Esophagus squamous epithelium (tissue), 5 donors: ENCODE measurements at regions not wholly inside any gene's neighbourhood (a gene's known extent, or its start where the extent isn't known, plus 50 kb on each side); places are given as distances from the start of the nearest gene placed in this dataset.

ENCODE experiments used
- DNase-seq: peaks from one replicate; lab custom pipeline; 2025; lab: John Stamatoyannopoulos, UW
- H3K27ac ChIP-seq, 4 donors: fragments of 200-600 bp; sonication (generic); one replicate each; pipeline ENCODE4 v1.5.1; 2016 to 2019; ENCODE audit warnings: mild to moderate bottlenecking in 1 of 4
- H3K27me3 ChIP-seq, 4 donors: fragments of 200-600 bp; sonication (generic); 1 replicate in 3 of 4; 2 replicates in 1 of 4; pipeline versions ENCODE4 v1.5.1 to v1.6.0; 2017 to 2021; ENCODE audit warnings: antibody characterized with exemption in 1 of 4
- H3K36me3 ChIP-seq, 3 donors: fragments of 200-600 bp; sonication (generic); one replicate each; pipeline ENCODE4 v1.5.1; 2016 to 2019
- H3K4me1 ChIP-seq, 3 donors: fragments of 200-600 bp; sonication (generic); one replicate each; pipeline ENCODE4 v1.5.1; 2017 to 2019
- H3K4me3 ChIP-seq, 4 donors: fragments of 200-600 bp; sonication (generic); 1 replicate in 3 of 4; 2 replicates in 1 of 4; pipeline ENCODE4 v1.5.1; 2016 to 2019; ENCODE audit warnings: mild to moderate bottlenecking in 2 of 4, moderate library complexity in 1 of 4
- H3K9me3 ChIP-seq, 3 donors: fragments of 200-600 bp; sonication (generic); one replicate each; pipeline ENCODE4 v1.5.1; 2016 to 2019
- POLR2A ChIP-seq, 4 donors: fragments of 450-650 bp; IDR thresholded peaks; one replicate each; pipeline ENCODE4 v1.6.1; 2017; ENCODE audit warnings: antibody characterized with exemption in 4 of 4, mild to moderate bottlenecking in 4 of 4, moderate library complexity in 3 of 4
- WGBS, 2 donors: methylation state at CpG; one replicate each; pipeline ENCODE4 v1.1.5; 2018; 5-methylcytosine and 5-hydroxymethylcytosine counted together
- intact Hi-C: fragments of 100-400 bp; cut with DNase I; formaldehyde crosslinking; loops from one replicate; pipeline ENCODE4 v1.15.0; 2022
- TF ChIP-seq, protein P1 (sequence below), 6 experiments: fragments of 450-650 bp in 4 of 6; fragments of 200-600 bp in 2 of 6; sonication (generic) in 2 of 6; IDR thresholded peaks; one replicate each; pipeline ENCODE4 v1.5.1; 2016 to 2019; ENCODE audit warnings: antibody characterized with exemption in 6 of 6, mild to moderate bottlenecking in 4 of 6, moderate library complexity in 4 of 6
- donor health status: DM: yes; HTN: yes; CAD: no.

DNA sequence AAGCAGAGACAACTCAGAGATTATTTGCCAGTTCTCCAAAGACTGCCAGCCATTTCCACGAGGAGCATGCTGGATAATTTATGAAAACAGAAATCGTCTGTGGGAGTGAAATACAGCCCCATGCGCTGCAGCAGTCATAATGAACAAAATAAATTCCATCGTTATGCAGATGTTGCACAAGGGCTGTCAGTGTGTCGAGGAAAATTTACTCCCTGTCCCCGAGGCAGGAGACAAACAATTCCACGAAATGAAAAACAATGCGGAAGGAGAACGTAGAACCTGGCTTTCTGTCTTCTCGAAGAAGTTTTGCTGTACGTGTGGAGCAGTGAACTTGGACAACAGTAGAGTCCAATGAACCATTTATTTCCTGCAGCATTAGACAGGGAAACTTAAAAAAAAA lies 399.4 kb downstream of the CD83 start:
- no peaks in the 10 kb centered on the region for H3K36me3 ChIP-seq
- 81 to 83% methylated on average over 11 of the region's 11 CpGs for WGBS, 2 donors
- no peak for DNase-seq
- no peaks in the 10 kb centered on the region for H3K9me3 ChIP-seq
- no peak overlapping the region for H3K27ac ChIP-seq
- intact Hi-C loops, result no loop called here
- H3K4me1 ChIP-seq, result no peaks in the 10 kb centered on the region
- TF ChIP-seq POLR2A (IDR thresholded peaks at IDR 0.05), result no peak
- TF ChIP-seq, protein P1, sequence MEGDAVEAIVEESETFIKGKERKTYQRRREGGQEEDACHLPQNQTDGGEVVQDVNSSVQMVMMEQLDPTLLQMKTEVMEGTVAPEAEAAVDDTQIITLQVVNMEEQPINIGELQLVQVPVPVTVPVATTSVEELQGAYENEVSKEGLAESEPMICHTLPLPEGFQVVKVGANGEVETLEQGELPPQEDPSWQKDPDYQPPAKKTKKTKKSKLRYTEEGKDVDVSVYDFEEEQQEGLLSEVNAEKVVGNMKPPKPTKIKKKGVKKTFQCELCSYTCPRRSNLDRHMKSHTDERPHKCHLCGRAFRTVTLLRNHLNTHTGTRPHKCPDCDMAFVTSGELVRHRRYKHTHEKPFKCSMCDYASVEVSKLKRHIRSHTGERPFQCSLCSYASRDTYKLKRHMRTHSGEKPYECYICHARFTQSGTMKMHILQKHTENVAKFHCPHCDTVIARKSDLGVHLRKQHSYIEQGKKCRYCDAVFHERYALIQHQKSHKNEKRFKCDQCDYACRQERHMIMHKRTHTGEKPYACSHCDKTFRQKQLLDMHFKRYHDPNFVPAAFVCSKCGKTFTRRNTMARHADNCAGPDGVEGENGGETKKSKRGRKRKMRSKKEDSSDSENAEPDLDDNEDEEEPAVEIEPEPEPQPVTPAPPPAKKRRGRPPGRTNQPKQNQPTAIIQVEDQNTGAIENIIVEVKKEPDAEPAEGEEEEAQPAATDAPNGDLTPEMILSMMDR (IDR thresholded peaks at IDR 0.05), result no peak
- no peak overlapping the region for H3K4me3 ChIP-seq
- H3K27me3 ChIP-seq, result no peaks in the 10 kb centered on the region

- H3K27ac ChIP-seq, result no peak overlapping the region
- 42 to 61% methylated on average over 7 of the region's 7 CpGs for WGBS, 2 donors
- no peaks in the 10 kb centered on the region for H3K36me3 ChIP-seq
- intact Hi-C loops, result no loop called here
- H3K4me3 ChIP-seq, result no peak overlapping the region
- no peak for DNase-seq
- H3K9me3 ChIP-seq, result no peaks in the 10 kb centered on the region
- no peaks in the 10 kb centered on the region for H3K4me1 ChIP-seq
- no peak for TF ChIP-seq POLR2A (IDR thresholded peaks at IDR 0.05)
- TF ChIP-seq, protein P1 (IDR thresholded peaks at IDR 0.05), result no peak
- no peaks in the 10 kb centered on the region for H3K27me3 ChIP-seq
Observed at GRCh38 chr6:14517516-14518105, 400.0 kb downstream of the CD83 start.

DNA sequence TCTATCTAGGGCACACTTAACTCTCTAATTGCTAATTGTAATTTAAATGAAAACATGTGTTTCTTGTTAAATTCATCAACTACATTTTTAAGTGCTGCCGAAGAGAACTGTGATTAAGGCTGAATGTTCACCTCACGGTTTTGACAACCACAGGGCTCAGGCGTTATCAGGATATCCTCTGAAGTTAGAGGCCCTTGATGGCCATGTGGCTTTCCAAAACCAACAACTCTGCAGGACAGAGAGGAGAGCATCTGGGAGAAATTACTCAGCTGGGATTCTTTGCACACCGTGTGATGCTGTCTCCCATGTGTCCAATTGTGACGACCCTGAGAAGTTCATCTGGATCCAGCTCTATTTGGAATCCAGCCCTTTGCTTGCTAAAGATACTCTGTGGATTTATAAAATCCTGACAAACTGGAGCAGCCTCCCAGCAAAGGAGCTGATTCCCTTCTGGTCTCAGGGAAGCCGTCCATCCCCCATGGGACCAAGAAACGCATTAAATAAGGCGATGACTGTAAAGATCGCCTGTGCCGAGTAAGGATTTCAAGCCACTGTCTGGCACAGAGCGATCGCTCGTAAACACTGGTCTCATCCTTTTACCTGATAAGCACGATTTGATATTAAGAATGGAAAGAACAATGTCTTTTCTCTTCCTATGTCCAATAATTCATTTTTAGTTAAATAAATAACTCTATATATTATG lies 401.1 kb downstream of the CD83 start:
- Histone ChIP-seq H3K4me1 (no peaks in the 10 kb centered on the region), H3K4me3 (no peak overlapping the region), H3K27me3 (no peaks in the 10 kb centered on the region), H3K9me3 (no peaks in the 10 kb centered on the region), H3K27ac (no peak overlapping the region), H3K36me3 (no peaks in the 10 kb centered on the region)
- intact Hi-C loops, result no loop called here
- TF ChIP-seq POLR2A (IDR thresholded peaks at IDR 0.05), result no peak
- TF ChIP-seq, protein P1 (IDR thresholded peaks at IDR 0.05), result no peak
- no peak for DNase-seq
- 81% methylated on average over 14 of the region's 14 CpGs for WGBS, 2 donors

DNA sequence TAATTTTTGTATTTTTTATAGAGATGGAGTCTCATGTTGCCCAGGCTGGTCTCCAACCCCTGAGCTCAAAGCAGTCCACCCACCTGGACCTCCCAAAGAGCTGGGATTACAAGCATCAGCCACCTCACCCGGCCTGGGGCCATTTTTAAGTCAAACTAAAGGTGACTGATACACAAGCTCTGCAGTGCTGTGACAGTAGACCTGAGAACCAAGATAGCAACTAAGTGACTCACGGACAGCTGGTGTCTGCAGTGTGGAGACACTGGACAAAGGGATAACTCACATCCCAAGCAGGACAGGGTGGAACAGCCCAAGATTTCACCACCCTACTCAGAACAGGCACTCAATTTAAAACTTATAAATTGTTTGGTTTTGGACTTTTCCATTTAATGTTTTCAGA lies 402.5 kb downstream of the CD83 start:
- WGBS, 2 donors, result 100% methylated on average over 1 to 2 of the region's 2 CpGs
- no peaks in the 10 kb centered on the region for H3K9me3 ChIP-seq
- intact Hi-C loops, result no loop called here
- no peaks in the 10 kb centered on the region for H3K27me3 ChIP-seq
- H3K4me3 ChIP-seq, result no peak overlapping the region
- no peak for DNase-seq
- H3K36me3 ChIP-seq, result no peaks in the 10 kb centered on the region
- no peaks in the 10 kb centered on the region for H3K4me1 ChIP-seq
- H3K27ac ChIP-seq, result no peak overlapping the region
- TF ChIP-seq, protein P1 (IDR thresholded peaks at IDR 0.05), result no peak
- TF ChIP-seq POLR2A (IDR thresholded peaks at IDR 0.05), result no peak

DNA sequence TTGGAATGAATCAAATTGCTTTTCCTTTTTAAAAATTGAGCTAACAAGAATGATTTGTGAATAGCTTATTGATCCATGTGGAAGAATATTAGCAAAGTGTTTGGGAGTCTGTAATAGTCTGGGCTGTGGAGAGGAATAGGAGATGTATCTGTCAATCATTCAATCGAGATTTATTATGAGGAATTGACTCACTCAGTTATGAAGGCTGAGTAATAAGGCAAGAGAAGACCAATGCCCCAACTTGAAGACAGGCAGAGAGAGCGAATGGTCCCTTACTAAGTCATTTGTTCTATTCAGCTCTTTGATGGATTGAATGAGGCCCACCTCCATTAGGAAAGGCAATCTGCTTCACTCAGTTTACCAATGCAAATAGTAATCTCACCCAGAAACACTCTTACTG lies 403.0 kb downstream of the CD83 start:
- no peak for TF ChIP-seq POLR2A (IDR thresholded peaks at IDR 0.05)
- TF ChIP-seq, protein P1 (IDR thresholded peaks at IDR 0.05), result no peak
- H3K27ac ChIP-seq, result no peak overlapping the region
- intact Hi-C loops, result no loop called here
- DNase-seq, result no peak
- 41 to 76% methylated on average over 2 of the region's 2 CpGs for WGBS, 2 donors
- no peaks in the 10 kb centered on the region for H3K4me1 ChIP-seq
- H3K9me3 ChIP-seq, result no peaks in the 10 kb centered on the region
- H3K4me3 ChIP-seq, result no peak overlapping the region
- no peaks in the 10 kb centered on the region for H3K27me3 ChIP-seq
- H3K36me3 ChIP-seq, result no peaks in the 10 kb centered on the region
